Endodermal cell (in vitro differentiated cells): ENCODE measurements at regions not wholly inside any gene's neighbourhood (a gene's known extent, or its start where the extent isn't known, plus 50 kb on each side); places are given as distances from the start of the nearest gene placed in this dataset.

ENCODE experiments used
- DNase-seq: peaks from one replicate; pipeline ENCODE4 v3.0.0-alpha.2; 2017
- H3K27ac ChIP-seq: 2 replicates; pipeline ENCODE4 v1.5.1; 2013; ENCODE audit warnings: mild to moderate bottlenecking, low read depth, low read length, moderate library complexity
- H3K27me3 ChIP-seq: 2 replicates; pipeline ENCODE4 v1.6.1; 2013; ENCODE audit warnings: mild to moderate bottlenecking, low read length, moderate library complexity; ENCODE audit not compliant: insufficient read depth, control insufficient read depth, poor library complexity, severe bottlenecking
- H3K36me3 ChIP-seq: 2 replicates; pipeline ENCODE4 v1.7.0; 2013; ENCODE audit warnings: mild to moderate bottlenecking, low read length, moderate library complexity; ENCODE audit not compliant: control insufficient read depth, insufficient read depth
- H3K4me1 ChIP-seq: one replicate; pipeline ENCODE4 v1.7.0; 2013; ENCODE audit warnings: low read length; ENCODE audit not compliant: control insufficient read depth, insufficient read depth
- H3K4me3 ChIP-seq: 2 replicates; pipeline ENCODE4 v1.5.1; 2013; ENCODE audit warnings: mild to moderate bottlenecking, low read length, moderate library complexity
- H3K9ac ChIP-seq: 2 replicates; pipeline ENCODE4 v1.6.1; 2013; ENCODE audit warnings: mild to moderate bottlenecking, low read length, moderate library complexity; ENCODE audit not compliant: poor library complexity, severe bottlenecking; ENCODE audit errors: extremely low read depth
- H3K9me3 ChIP-seq: 2 replicates; pipeline ENCODE4 v1.6.1; 2013; ENCODE audit warnings: mild to moderate bottlenecking, low read length, moderate library complexity; ENCODE audit not compliant: control insufficient read depth
- H3K27ac Mint-ChIP-seq: 2 replicates; pipeline ENCODE4 v1.8.0; 2020; ENCODE audit warnings: mixed read lengths
- H3K27me3 Mint-ChIP-seq: 2 replicates; pipeline ENCODE4 v1.8.0; 2021; ENCODE audit warnings: mild to moderate bottlenecking, mixed read lengths; ENCODE audit not compliant: insufficient read depth
- H3K36me3 Mint-ChIP-seq: 2 replicates; pipeline ENCODE4 v1.8.0; 2020; ENCODE audit warnings: low read depth, mixed read lengths
- H3K4me1 Mint-ChIP-seq: 2 replicates; pipeline ENCODE4 v1.8.0; 2020; ENCODE audit warnings: mixed read lengths
- H3K4me3 Mint-ChIP-seq: 2 replicates; pipeline ENCODE4 v1.8.0; 2020; ENCODE audit warnings: mild to moderate bottlenecking, moderate library complexity, mixed read lengths
- H3K9me3 Mint-ChIP-seq: 2 replicates; pipeline ENCODE4 v1.8.0; 2020; ENCODE audit warnings: mild to moderate bottlenecking, mixed read lengths
- WGBS, 2 experiments: methylation state at CpG; one replicate each; pipeline versions ENCODE4 v1.1.5 to v1.1.7; 2013; ENCODE audit warnings: missing lambda C conversion rate in 2 of 2, mixed read lengths in 1 of 2; ENCODE audit not compliant: insufficient coverage in 1 of 2, insufficient read length in 1 of 2; 5-methylcytosine and 5-hydroxymethylcytosine counted together
- TF ChIP-seq, protein P1 (sequence below): fragments of 200-600 bp; sonication (generic); conservative IDR thresholded peaks from 2 replicates; pipeline ENCODE4 v1.5.0; 2021; ENCODE audit warnings: antibody characterized with exemption, mild to moderate bottlenecking

DNA sequence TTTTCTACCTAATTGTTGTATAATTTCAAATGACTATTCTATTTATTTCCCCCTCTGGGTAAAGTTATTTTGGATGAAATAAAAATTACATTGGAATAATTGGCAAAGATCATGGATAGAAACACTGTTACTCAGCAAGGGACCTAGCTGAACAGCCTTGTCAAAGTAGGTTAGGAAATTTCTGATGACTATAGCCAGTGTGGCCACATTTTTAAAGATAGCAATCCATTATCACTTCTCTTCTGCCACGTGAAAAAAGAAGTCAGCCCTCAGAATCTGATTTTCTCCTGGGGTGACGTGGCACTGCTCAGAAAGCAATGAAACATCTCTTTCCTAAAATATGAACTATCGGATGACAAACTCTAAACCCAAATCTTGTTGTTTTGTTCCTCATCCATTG lies 784.2 kb upstream of the RIOK2 start:
- H3K27me3 ChIP-seq, result no peaks in the 10 kb centered on the region
- no peak for DNase-seq
- TF ChIP-seq, protein P1, sequence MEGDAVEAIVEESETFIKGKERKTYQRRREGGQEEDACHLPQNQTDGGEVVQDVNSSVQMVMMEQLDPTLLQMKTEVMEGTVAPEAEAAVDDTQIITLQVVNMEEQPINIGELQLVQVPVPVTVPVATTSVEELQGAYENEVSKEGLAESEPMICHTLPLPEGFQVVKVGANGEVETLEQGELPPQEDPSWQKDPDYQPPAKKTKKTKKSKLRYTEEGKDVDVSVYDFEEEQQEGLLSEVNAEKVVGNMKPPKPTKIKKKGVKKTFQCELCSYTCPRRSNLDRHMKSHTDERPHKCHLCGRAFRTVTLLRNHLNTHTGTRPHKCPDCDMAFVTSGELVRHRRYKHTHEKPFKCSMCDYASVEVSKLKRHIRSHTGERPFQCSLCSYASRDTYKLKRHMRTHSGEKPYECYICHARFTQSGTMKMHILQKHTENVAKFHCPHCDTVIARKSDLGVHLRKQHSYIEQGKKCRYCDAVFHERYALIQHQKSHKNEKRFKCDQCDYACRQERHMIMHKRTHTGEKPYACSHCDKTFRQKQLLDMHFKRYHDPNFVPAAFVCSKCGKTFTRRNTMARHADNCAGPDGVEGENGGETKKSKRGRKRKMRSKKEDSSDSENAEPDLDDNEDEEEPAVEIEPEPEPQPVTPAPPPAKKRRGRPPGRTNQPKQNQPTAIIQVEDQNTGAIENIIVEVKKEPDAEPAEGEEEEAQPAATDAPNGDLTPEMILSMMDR, result no peak
- no peaks in the 10 kb centered on the region for H3K36me3 Mint-ChIP-seq
- no peaks in the 10 kb centered on the region for H3K27me3 Mint-ChIP-seq
- no peak overlapping the region for H3K9ac ChIP-seq
- H3K27ac Mint-ChIP-seq, result no peak overlapping the region
- no peak overlapping the region for H3K4me3 Mint-ChIP-seq
- no peaks in the 10 kb centered on the region for H3K9me3 ChIP-seq
- no peaks in the 10 kb centered on the region for H3K9me3 Mint-ChIP-seq
- H3K4me1 ChIP-seq, result no peaks in the 10 kb centered on the region
- no peaks in the 10 kb centered on the region for H3K36me3 ChIP-seq
- H3K4me1 Mint-ChIP-seq, result no peaks in the 10 kb centered on the region
- WGBS, 2 experiments, result 71 to 89% methylated on average over 1 to 3 of the region's 3 CpGs
- no peak overlapping the region for H3K4me3 ChIP-seq
- no peak overlapping the region for H3K27ac ChIP-seq

DNA sequence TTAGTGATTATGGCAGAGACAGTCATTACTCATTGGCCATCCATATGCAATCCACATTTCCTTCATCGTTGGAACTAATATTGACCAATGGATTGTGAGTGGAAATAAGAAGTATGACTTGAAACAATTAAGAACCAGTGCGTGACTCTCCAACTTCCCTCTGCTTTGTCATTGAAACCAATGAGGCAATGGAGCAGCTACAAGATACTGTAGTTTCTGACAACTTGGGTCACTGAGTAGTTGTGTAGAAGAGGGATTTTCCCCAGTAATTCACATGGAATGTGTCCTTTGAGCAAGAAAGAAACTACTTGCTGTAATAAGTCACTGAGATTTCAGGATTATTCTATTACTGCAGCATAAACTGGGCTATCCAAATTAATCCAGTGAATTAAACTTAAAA lies 785.3 kb upstream of the RIOK2 start:
- H3K4me3 ChIP-seq, result no peak overlapping the region
- H3K27ac Mint-ChIP-seq, result no peak overlapping the region
- H3K27me3 ChIP-seq, result no peaks in the 10 kb centered on the region
- WGBS, 2 experiments, result 88 to 94% methylated on average over 2 of the region's 2 CpGs
- H3K9me3 Mint-ChIP-seq, result no peaks in the 10 kb centered on the region
- no peaks in the 10 kb centered on the region for H3K4me1 Mint-ChIP-seq
- no peaks in the 10 kb centered on the region for H3K27me3 Mint-ChIP-seq
- no peak overlapping the region for H3K4me3 Mint-ChIP-seq
- H3K36me3 ChIP-seq, result no peaks in the 10 kb centered on the region
- H3K9ac ChIP-seq, result no peak overlapping the region
- DNase-seq, result no peak
- no peak overlapping the region for H3K27ac ChIP-seq
- H3K9me3 ChIP-seq, result no peaks in the 10 kb centered on the region
- TF ChIP-seq, protein P1, result no peak
- H3K36me3 Mint-ChIP-seq, result no peaks in the 10 kb centered on the region
- H3K4me1 ChIP-seq, result no peaks in the 10 kb centered on the region

DNA sequence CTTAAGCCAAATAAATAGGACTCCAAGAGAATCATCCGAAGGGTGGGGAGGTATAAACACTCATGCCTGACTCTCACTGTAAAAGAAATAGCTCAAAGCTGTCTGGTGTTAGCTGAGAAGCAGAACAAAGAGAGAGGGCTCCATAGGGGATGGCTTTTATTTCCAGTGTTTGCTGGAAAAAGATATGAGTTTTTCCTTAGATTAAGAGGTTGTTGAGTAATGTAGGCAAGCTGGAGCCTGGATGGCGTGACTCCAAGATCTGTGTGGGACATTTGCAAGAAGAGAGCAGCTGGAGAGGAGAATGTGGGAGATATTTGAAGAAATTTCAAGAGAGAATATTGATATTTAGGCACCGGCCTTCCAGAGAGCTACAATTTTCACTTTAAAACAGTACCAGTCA lies 793.7 kb upstream of the RGMB start:
- WGBS, 2 experiments, result 97 to 100% methylated on average over 1 to 3 of the region's 3 CpGs
- peaks cover 4% of the 10 kb centered on the region for H3K4me1 ChIP-seq
- H3K4me1 Mint-ChIP-seq, result peaks cover 9% of the 10 kb centered on the region
- no peak overlapping the region for H3K27ac ChIP-seq
- DNase-seq, result no peak
- no peaks in the 10 kb centered on the region for H3K27me3 Mint-ChIP-seq
- no peaks in the 10 kb centered on the region for H3K27me3 ChIP-seq
- no peak overlapping the region for H3K9ac ChIP-seq
- H3K36me3 Mint-ChIP-seq, result no peaks in the 10 kb centered on the region
- H3K27ac Mint-ChIP-seq, result no peak overlapping the region
- no peaks in the 10 kb centered on the region for H3K9me3 ChIP-seq
- TF ChIP-seq, protein P1, result no peak
- H3K4me3 Mint-ChIP-seq, result no peak overlapping the region
- H3K9me3 Mint-ChIP-seq, result no peaks in the 10 kb centered on the region
- no peak overlapping the region for H3K4me3 ChIP-seq
- no peaks in the 10 kb centered on the region for H3K36me3 ChIP-seq
